ENCODE measurements at regions not wholly inside any gene's neighbourhood (a gene's known extent, or its start where the extent isn't known, plus 50 kb on each side); places are given as distances from the start of the nearest gene placed in this dataset.

GRCh38 chr10:130481076-130481930, 345.1 kb downstream of the GLRX3 start:
- Histone ChIP-seq H3K27ac (ENCODE audit: low read depth, low read length) (no peak overlapping the region), H3K9ac (ENCODE audit: low read length) (no peak overlapping the region), H3K4me1 (ENCODE audit: control insufficient read depth, insufficient read depth, low read length) (no peaks in the 10 kb centered on the region), H3K9me3 (ENCODE audit: control insufficient read depth, insufficient read depth, low read depth, low read length) (no peaks in the 10 kb centered on the region), H3K36me3 (ENCODE audit: control insufficient read depth, insufficient read depth, low read length) (no peaks in the 10 kb centered on the region), H3K27me3 (ENCODE audit: control insufficient read depth, insufficient read depth, low read length) (no peaks in the 10 kb centered on the region), H3K4me3 (ENCODE audit: low read depth, low read length) (no peak overlapping the region)

GRCh38 chr10:130481936-130482335, 345.7 kb downstream of the GLRX3 start:
- Histone ChIP-seq H3K36me3 (ENCODE audit: control insufficient read depth, insufficient read depth, low read length) (no peaks in the 10 kb centered on the region), H3K4me1 (ENCODE audit: control insufficient read depth, insufficient read depth, low read length) (no peaks in the 10 kb centered on the region), H3K4me3 (ENCODE audit: low read depth, low read length) (no peak overlapping the region), H3K27me3 (ENCODE audit: control insufficient read depth, insufficient read depth, low read length) (no peaks in the 10 kb centered on the region), H3K27ac (ENCODE audit: low read depth, low read length) (no peak overlapping the region), H3K9me3 (ENCODE audit: control insufficient read depth, insufficient read depth, low read depth, low read length) (no peaks in the 10 kb centered on the region), H3K9ac (ENCODE audit: low read length) (no peak overlapping the region)

- Histone ChIP-seq H3K9ac (ENCODE audit: low read length) (no peak overlapping the region), H3K36me3 (ENCODE audit: control insufficient read depth, insufficient read depth, low read length) (no peaks in the 10 kb centered on the region), H3K4me3 (ENCODE audit: low read depth, low read length) (no peak overlapping the region), H3K4me1 (ENCODE audit: control insufficient read depth, insufficient read depth, low read length) (peaks cover 10% of the 10 kb centered on the region), H3K27me3 (ENCODE audit: control insufficient read depth, insufficient read depth, low read length) (no peaks in the 10 kb centered on the region), H3K9me3 (ENCODE audit: control insufficient read depth, insufficient read depth, low read depth, low read length) (no peaks in the 10 kb centered on the region), H3K27ac (ENCODE audit: low read depth, low read length) (no peak overlapping the region)
Measured at GRCh38 chr10:130483691-130484467, 347.7 kb downstream of the GLRX3 start.

- Histone ChIP-seq H3K4me1 (ENCODE audit: control insufficient read depth, insufficient read depth, low read length) (peaks cover 10% of the 10 kb centered on the region), H3K9me3 (ENCODE audit: control insufficient read depth, insufficient read depth, low read depth, low read length) (no peaks in the 10 kb centered on the region), H3K36me3 (ENCODE audit: control insufficient read depth, insufficient read depth, low read length) (no peaks in the 10 kb centered on the region), H3K4me3 (ENCODE audit: low read depth, low read length) (no peak overlapping the region), H3K27ac (ENCODE audit: low read depth, low read length) (no peak overlapping the region), H3K9ac (ENCODE audit: low read length) (no peak overlapping the region), H3K27me3 (ENCODE audit: control insufficient read depth, insufficient read depth, low read length) (no peaks in the 10 kb centered on the region)
Measured at GRCh38 chr10:130484468-130485180, 348.4 kb downstream of the GLRX3 start.

- Histone ChIP-seq H3K36me3 (ENCODE audit: control insufficient read depth, insufficient read depth, low read length) (no peaks in the 10 kb centered on the region), H3K4me1 (ENCODE audit: control insufficient read depth, insufficient read depth, low read length) (peaks cover 11% of the 10 kb centered on the region), H3K27me3 (ENCODE audit: control insufficient read depth, insufficient read depth, low read length) (no peaks in the 10 kb centered on the region), H3K9me3 (ENCODE audit: control insufficient read depth, insufficient read depth, low read depth, low read length) (no peaks in the 10 kb centered on the region), H3K27ac (ENCODE audit: low read depth, low read length) (no peak overlapping the region), H3K9ac (ENCODE audit: low read length) (no peak overlapping the region), H3K4me3 (ENCODE audit: low read depth, low read length) (no peak overlapping the region)
Measured at GRCh38 chr10:130485236-130485957, 349.2 kb downstream of the GLRX3 start.

- Histone ChIP-seq H3K4me3 (ENCODE audit: low read depth, low read length) (no peak overlapping the region), H3K4me1 (ENCODE audit: control insufficient read depth, insufficient read depth, low read length) (peaks cover 20% of the 10 kb centered on the region), H3K9ac (ENCODE audit: low read length) (no peak overlapping the region), H3K36me3 (ENCODE audit: control insufficient read depth, insufficient read depth, low read length) (no peaks in the 10 kb centered on the region), H3K9me3 (ENCODE audit: control insufficient read depth, insufficient read depth, low read depth, low read length) (no peaks in the 10 kb centered on the region), H3K27me3 (ENCODE audit: control insufficient read depth, insufficient read depth, low read length) (no peaks in the 10 kb centered on the region), H3K27ac (ENCODE audit: low read depth, low read length) (no peak overlapping the region)
Measured at GRCh38 chr10:130485958-130486895, 350.0 kb downstream of the GLRX3 start.

GRCh38 chr10:130486906-130487305, 350.7 kb downstream of the GLRX3 start:
- Histone ChIP-seq H3K27me3 (ENCODE audit: control insufficient read depth, insufficient read depth, low read length) (no peaks in the 10 kb centered on the region), H3K9me3 (ENCODE audit: control insufficient read depth, insufficient read depth, low read depth, low read length) (no peaks in the 10 kb centered on the region), H3K36me3 (ENCODE audit: control insufficient read depth, insufficient read depth, low read length) (no peaks in the 10 kb centered on the region), H3K4me1 (ENCODE audit: control insufficient read depth, insufficient read depth, low read length) (peaks cover 26% of the 10 kb centered on the region), H3K4me3 (ENCODE audit: low read depth, low read length) (no peak overlapping the region), H3K27ac (ENCODE audit: low read depth, low read length) (no peak overlapping the region), H3K9ac (ENCODE audit: low read length) (no peak overlapping the region)

GRCh38 chr10:130487566-130487965, 351.4 kb downstream of the GLRX3 start:
- no peak overlapping the region for H3K9ac ChIP-seq (ENCODE audit: low read length)
- H3K27ac ChIP-seq (ENCODE audit: low read depth, low read length) = no peak overlapping the region
- H3K4me3 ChIP-seq (ENCODE audit: low read depth, low read length) = no peak overlapping the region
- no peaks in the 10 kb centered on the region for H3K27me3 ChIP-seq (ENCODE audit: control insufficient read depth, insufficient read depth, low read length)
- no peaks in the 10 kb centered on the region for H3K9me3 ChIP-seq (ENCODE audit: control insufficient read depth, insufficient read depth, low read depth, low read length)
- H3K4me1 ChIP-seq (ENCODE audit: control insufficient read depth, insufficient read depth, low read length) = peaks cover 31% of the 10 kb centered on the region
- H3K36me3 ChIP-seq (ENCODE audit: control insufficient read depth, insufficient read depth, low read length) = no peaks in the 10 kb centered on the region

GRCh38 chr10:130489891-130490290, 353.7 kb downstream of the GLRX3 start:
- Histone ChIP-seq H3K4me3 (ENCODE audit: low read depth, low read length) (no peak overlapping the region), H3K36me3 (ENCODE audit: control insufficient read depth, insufficient read depth, low read length) (no peaks in the 10 kb centered on the region), H3K9me3 (ENCODE audit: control insufficient read depth, insufficient read depth, low read depth, low read length) (no peaks in the 10 kb centered on the region), H3K9ac (ENCODE audit: low read length) (no peak overlapping the region), H3K4me1 (ENCODE audit: control insufficient read depth, insufficient read depth, low read length) (peaks cover 31% of the 10 kb centered on the region), H3K27me3 (ENCODE audit: control insufficient read depth, insufficient read depth, low read length) (no peaks in the 10 kb centered on the region), H3K27ac (ENCODE audit: low read depth, low read length) (no peak overlapping the region)
